Liver (tissue), 3 donors: ENCODE measurements at regions not wholly inside any gene's neighbourhood (a gene's known extent, or its start where the extent isn't known, plus 50 kb on each side); places are given as distances from the start of the nearest gene placed in this dataset.
"Not testable (repeated sequence)": the region's sequence is repeated elsewhere in the genome, so short reads cannot be mapped to it uniquely, and the experiment has no call there.

Experiments
- FOXA1 ChIP-seq: IDR thresholded peaks from 2 replicates; pipeline ENCODE4 v1.6.1; 2016; ENCODE audit warnings: antibody characterized with exemption
- GABPA ChIP-seq, 2 donors: IDR thresholded peaks in 1 of 2; conservative IDR thresholded peaks in 1 of 2; 2 replicates each; pipeline ENCODE4 v1.6.1; 2016; ENCODE audit warnings: antibody characterized with exemption in 2 of 2, mild to moderate bottlenecking in 1 of 2, moderate library complexity in 1 of 2
- YY1 ChIP-seq: IDR thresholded peaks from 2 replicates; pipeline ENCODE4 v1.6.1; 2016; ENCODE audit warnings: antibody characterized with exemption, mild to moderate bottlenecking
- TF ChIP-seq, protein P1 (sequence below): fragments of 150-350 bp; IDR thresholded peaks from 2 replicates; pipeline ENCODE4 v1.5.1; 2017; ENCODE audit warnings: improper control_type of control experiment, low read depth, low read length; ENCODE audit not compliant: missing input control
- TF ChIP-seq, protein P2 (sequence below): IDR thresholded peaks from 2 replicates; pipeline ENCODE4 v1.6.1; 2016; ENCODE audit warnings: antibody characterized with exemption, mild to moderate bottlenecking
- donor health status: healthy.
- donor health status: healthy.

DNA sequence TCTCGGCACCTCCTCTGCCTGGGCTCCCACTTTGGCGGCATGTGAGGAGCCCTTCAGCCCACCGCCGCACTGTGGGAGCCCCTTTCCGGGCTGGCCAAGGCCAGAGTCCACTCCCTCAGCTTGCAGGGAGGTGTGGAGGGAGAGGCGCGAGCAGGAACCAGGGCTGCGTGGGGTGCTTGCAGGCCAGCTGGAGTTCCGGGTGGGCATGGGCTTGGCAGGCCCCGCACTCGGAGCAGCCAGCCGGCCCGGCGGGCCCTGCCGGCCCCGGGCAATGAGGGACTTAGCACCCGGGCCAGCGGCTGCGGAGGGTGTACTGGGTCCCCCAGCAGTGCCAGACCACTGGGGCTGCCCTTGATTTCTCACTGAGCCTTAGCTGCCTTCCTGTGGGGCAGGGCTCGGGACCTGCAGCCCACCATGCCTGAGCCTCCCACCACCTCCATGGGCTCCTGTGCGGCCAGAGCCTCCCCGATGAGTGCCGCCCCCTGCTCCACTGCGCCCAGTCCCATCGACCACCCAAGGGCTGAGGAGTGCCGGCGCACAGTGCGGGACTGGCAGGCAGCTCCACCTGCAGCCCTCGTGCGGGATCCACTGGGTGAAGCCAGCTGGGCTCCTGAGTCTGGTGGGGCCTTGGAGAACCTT, 361.9 kb upstream of the API5 start:
- TF ChIP-seq, protein P1, sequence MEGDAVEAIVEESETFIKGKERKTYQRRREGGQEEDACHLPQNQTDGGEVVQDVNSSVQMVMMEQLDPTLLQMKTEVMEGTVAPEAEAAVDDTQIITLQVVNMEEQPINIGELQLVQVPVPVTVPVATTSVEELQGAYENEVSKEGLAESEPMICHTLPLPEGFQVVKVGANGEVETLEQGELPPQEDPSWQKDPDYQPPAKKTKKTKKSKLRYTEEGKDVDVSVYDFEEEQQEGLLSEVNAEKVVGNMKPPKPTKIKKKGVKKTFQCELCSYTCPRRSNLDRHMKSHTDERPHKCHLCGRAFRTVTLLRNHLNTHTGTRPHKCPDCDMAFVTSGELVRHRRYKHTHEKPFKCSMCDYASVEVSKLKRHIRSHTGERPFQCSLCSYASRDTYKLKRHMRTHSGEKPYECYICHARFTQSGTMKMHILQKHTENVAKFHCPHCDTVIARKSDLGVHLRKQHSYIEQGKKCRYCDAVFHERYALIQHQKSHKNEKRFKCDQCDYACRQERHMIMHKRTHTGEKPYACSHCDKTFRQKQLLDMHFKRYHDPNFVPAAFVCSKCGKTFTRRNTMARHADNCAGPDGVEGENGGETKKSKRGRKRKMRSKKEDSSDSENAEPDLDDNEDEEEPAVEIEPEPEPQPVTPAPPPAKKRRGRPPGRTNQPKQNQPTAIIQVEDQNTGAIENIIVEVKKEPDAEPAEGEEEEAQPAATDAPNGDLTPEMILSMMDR, result not testable (repeated sequence)
- TF ChIP-seq FOXA1; GABPA (IDR thresholded peaks at IDR 0.05 in 1 of 2, conservative IDR thresholded peaks at IDR 0.05 in 1 of 2); YY1: not testable (repeated sequence)
- TF ChIP-seq, protein P2, sequence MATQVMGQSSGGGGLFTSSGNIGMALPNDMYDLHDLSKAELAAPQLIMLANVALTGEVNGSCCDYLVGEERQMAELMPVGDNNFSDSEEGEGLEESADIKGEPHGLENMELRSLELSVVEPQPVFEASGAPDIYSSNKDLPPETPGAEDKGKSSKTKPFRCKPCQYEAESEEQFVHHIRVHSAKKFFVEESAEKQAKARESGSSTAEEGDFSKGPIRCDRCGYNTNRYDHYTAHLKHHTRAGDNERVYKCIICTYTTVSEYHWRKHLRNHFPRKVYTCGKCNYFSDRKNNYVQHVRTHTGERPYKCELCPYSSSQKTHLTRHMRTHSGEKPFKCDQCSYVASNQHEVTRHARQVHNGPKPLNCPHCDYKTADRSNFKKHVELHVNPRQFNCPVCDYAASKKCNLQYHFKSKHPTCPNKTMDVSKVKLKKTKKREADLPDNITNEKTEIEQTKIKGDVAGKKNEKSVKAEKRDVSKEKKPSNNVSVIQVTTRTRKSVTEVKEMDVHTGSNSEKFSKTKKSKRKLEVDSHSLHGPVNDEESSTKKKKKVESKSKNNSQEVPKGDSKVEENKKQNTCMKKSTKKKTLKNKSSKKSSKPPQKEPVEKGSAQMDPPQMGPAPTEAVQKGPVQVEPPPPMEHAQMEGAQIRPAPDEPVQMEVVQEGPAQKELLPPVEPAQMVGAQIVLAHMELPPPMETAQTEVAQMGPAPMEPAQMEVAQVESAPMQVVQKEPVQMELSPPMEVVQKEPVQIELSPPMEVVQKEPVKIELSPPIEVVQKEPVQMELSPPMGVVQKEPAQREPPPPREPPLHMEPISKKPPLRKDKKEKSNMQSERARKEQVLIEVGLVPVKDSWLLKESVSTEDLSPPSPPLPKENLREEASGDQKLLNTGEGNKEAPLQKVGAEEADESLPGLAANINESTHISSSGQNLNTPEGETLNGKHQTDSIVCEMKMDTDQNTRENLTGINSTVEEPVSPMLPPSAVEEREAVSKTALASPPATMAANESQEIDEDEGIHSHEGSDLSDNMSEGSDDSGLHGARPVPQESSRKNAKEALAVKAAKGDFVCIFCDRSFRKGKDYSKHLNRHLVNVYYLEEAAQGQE, result not testable (repeated sequence)
